AG09309 (cell line): ENCODE measurements at regions not wholly inside any gene's neighbourhood (a gene's known extent, or its start where the extent isn't known, plus 50 kb on each side); places are given as distances from the start of the nearest gene placed in this dataset.
"Not testable (repeated sequence)": the region's sequence is repeated elsewhere in the genome, so short reads cannot be mapped to it uniquely, and the experiment has no call there.

ENCODE experiments used
- DNase-seq: peaks from one replicate; pipeline ENCODE4 v3.0.0-alpha.2; 2010; ENCODE audit warnings: low read depth
- H3K4me3 ChIP-seq: 2 replicates; pipeline ENCODE4 v1.5.1; 2011; ENCODE audit warnings: mild to moderate bottlenecking, low read depth, low read length, moderate library complexity; ENCODE audit not compliant: control insufficient read depth
- CTCF ChIP-seq: IDR thresholded peaks from 2 replicates; pipeline ENCODE4 v1.5.1; 2011; ENCODE audit warnings: mild to moderate bottlenecking, low read depth, low read length, inconsistent platforms; ENCODE audit not compliant: insufficient read depth, control insufficient read depth; ENCODE audit errors: missing control alignments

GRCh38 chr1:78203410-78203982 lies 157.7 kb downstream of the GIPC2 start:
- DNase-seq, H3K4me3 ChIP-seq: not testable (repeated sequence)

- TF ChIP-seq CTCF = no peak
- H3K4me3 ChIP-seq = no peak overlapping the region
- no peak for DNase-seq
Observed at GRCh38 chr1:78210175-78210574, 164.4 kb downstream of the GIPC2 start.

GRCh38 chr1:78211483-78212092 lies 165.8 kb downstream of the GIPC2 start:
- no peak overlapping the region for H3K4me3 ChIP-seq
- no peak for DNase-seq
- TF ChIP-seq CTCF = no peak

- no peak for DNase-seq
- H3K4me3 ChIP-seq = no peak overlapping the region
- TF ChIP-seq CTCF = no peak
Observed at GRCh38 chr1:78214334-78214733, 168.6 kb downstream of the GIPC2 start.

- no peak for DNase-seq
- no peak for TF ChIP-seq CTCF
- no peak overlapping the region for H3K4me3 ChIP-seq
Observed at GRCh38 chr1:78222225-78222959, 176.6 kb downstream of the GIPC2 start.

GRCh38 chr1:78222960-78223358 lies 177.2 kb downstream of the GIPC2 start:
- no peak for TF ChIP-seq CTCF
- no peak overlapping the region for H3K4me3 ChIP-seq

More at GRCh38 chr1:78222960-78223358, 177.2 kb downstream of the GIPC2 start:
- no peak for DNase-seq
